ENCODE measurements at regions not wholly inside any gene's neighbourhood (a gene's known extent, or its start where the extent isn't known, plus 50 kb on each side); places are given as distances from the start of the nearest gene placed in this dataset.
A peak's percentile ranks its signal among the peaks of the same experiment; 100 is the strongest.
"Not testable (repeated sequence)": the region's sequence is repeated elsewhere in the genome, so short reads cannot be mapped to it uniquely, and the experiment has no call there.

DNA sequence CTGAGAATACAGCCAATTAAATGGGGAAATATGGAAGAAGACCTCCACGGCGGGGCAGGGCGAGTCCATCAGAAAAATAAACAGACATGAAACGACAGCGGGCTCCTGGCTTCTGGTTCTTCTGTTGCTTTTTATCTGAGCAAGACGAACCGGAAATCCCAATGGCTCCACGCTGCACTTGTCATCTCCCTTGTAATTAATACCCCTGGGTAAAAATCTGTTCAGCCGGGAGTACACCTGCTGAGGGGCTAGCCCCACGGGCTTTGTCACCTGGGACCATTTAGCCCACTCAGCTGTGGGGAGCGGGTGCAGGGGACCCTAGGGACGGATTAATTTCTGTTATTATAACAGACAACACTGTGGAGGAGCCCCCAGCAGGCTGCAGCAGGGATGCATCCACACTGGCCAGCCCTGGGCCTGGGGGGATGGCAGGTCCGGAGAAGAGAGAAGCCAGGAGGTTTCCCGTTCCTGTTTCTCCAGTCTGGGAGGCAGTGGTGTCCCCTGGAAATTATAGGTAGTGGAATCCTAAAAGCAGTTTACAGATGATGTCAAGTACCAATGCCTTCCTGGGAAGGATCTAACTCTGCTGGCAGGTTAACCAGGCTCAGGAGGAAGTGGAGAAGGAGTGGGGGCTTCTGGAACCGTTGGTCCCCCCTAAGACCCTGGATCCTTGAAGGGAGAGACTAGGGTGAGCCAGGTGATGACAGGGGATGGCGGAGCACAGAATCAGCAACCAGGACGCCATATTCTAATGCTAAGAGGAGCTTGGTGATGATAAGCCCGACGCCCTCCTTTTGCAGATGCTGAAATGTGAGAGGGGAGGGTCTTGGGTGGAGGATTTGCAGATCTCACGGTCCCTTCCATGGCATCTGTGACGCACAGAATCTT is 566.1 kb downstream of the PTPRU start:
- CTCF ChIA-PET: no interaction called here
- DNase-seq (ENCODE audit: extremely low spot score): peak; percentile 10
- TF ChIP-seq SUZ12 (IDR thresholded peaks at IDR 0.05) (no peak), NFRKB (IDR thresholded peaks at IDR 0.05) (no peak), LEF1 (IDR thresholded peaks at IDR 0.05; ENCODE audit: borderline replicate concordance) (no peak), TARDBP (IDR thresholded peaks at IDR 0.05) (no peak), ELF4 (IDR thresholded peaks at IDR 0.05) (no peak), ARNT (IDR thresholded peaks at IDR 0.05) (no peak), FOXK2 (IDR thresholded peaks at IDR 0.05) (no peak), FOXM1 (IDR thresholded peaks at IDR 0.05; ENCODE audit: borderline replicate concordance) (no peak), FOXA1 (IDR thresholded peaks at IDR 0.05) (no peak), L3MBTL2 (conservative IDR thresholded peaks at IDR 0.05) (no peak), SP1 (IDR thresholded peaks at IDR 0.05) (no peak), BHLHE40 (IDR thresholded peaks at IDR 0.05; ENCODE audit: borderline replicate concordance) (no peak), CTBP1 (IDR thresholded peaks at IDR 0.05; ENCODE audit: borderline replicate concordance) (no peak)
- TF ChIP-seq, protein P1, sequence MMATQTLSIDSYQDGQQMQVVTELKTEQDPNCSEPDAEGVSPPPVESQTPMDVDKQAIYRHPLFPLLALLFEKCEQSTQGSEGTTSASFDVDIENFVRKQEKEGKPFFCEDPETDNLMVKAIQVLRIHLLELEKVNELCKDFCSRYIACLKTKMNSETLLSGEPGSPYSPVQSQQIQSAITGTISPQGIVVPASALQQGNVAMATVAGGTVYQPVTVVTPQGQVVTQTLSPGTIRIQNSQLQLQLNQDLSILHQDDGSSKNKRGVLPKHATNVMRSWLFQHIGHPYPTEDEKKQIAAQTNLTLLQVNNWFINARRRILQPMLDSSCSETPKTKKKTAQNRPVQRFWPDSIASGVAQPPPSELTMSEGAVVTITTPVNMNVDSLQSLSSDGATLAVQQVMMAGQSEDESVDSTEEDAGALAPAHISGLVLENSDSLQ (IDR thresholded peaks at IDR 0.05): no peak
- POLR2A ChIA-PET: no interaction called here

DNA sequence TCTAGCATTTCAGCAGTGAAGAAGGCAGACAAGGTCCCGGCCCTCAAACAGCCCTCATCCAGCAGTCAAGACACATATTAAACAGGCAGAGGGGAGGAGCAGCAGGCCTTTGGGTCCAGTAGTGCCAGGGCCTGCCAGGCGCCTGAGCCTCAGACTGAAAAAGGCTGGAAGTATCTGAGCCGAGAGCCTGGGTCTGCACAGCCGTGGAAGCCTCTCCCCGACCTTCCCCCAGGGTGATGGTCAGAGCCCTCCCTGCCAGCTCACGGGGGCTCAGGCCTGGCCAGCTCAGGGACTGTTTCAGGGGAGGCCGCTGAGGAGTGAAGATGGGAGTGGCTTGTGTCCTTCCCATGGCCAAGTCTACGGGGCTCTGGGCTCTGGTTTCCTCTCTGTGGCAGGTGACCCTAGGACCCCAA is 565.2 kb downstream of the PTPRU start:
- POLR2A ChIA-PET: no interaction called here
- CTCF ChIA-PET: no interaction called here
- TF ChIP-seq L3MBTL2 (conservative IDR thresholded peaks at IDR 0.05): no peak
- no peak for TF ChIP-seq SP1 (IDR thresholded peaks at IDR 0.05)
- DNase-seq (ENCODE audit: extremely low spot score): peak; percentile 9

DNA sequence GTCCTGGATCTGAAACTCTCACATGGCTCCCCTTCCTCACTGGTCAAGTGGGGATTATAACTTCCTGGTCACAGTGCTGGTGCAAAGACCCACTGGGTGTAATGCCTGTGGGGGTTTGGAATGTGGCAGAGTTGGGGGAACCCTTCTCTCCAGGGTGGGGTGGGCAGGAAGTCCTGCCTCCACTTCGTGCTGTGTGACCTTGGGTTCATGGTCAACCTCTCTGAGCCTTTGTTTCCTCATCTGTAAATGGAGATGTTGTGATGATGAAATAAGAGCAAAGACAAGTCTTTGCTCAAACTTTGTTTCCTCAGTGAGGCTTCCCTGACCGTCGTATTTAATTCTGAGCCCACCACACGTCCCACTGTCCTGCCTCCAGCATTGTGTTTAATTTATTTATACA is 564.7 kb downstream of the PTPRU start:
- no peak for TF ChIP-seq LEF1 (IDR thresholded peaks at IDR 0.05; ENCODE audit: borderline replicate concordance)
- TF ChIP-seq SP1 (IDR thresholded peaks at IDR 0.05): no peak
- no peak for TF ChIP-seq HDGF (IDR thresholded peaks at IDR 0.05; ENCODE audit: borderline replicate concordance)
- no peak for DNase-seq (ENCODE audit: extremely low spot score)
- CTCF ChIA-PET: no interaction called here

DNA sequence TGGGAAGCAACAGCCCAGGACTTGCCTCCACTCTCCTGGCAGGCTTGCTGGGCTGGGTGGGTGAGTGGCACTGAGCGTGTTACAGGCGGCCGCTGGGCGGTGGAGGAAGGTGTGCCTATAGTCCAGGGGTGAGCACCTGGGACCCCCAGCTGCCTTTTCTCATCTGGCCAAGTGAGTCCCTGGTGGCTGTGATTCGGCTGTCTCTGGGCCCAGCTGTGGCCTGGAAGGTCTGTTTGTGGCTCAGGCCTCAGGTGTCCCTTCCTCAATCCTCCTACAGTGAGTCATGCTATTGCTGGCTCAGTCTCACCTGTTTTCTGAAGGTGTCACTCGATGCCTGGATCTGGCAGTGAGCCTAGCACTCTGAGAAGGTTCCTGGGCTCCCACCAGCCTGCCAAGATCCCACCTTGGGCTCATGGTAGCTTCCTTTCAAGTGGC is 564.2 kb downstream of the PTPRU start:
- TF ChIP-seq BHLHE40 (IDR thresholded peaks at IDR 0.05; ENCODE audit: borderline replicate concordance) (no peak), NFRKB (IDR thresholded peaks at IDR 0.05) (no peak)
- no peak for DNase-seq (ENCODE audit: extremely low spot score)
- CTCF ChIA-PET: no interaction called here
- POLR2A ChIA-PET: no interaction called here

More for the DNA sequence above, 564.7 kb downstream of the PTPRU start:
- POLR2A ChIA-PET: no interaction called here

DNA sequence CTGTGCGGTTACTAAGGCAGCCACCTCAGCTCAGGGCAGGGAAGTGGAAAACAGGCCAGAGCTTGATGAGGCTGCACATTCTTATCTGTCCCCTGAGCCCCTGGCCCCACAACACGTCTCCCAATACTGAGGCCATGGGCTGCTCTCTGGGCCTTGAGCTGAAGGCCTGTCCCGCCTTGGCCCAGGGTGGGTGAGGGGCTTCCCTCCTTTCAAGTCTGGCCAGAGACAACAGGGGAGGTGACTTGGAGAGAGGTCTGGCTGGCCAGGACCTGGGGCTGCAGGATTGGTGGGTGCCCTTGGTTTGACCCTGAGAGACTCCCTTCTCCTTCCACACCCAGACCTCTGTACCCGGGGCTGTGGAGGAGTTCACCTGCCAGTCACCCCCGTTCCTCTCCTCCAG is 563.8 kb downstream of the PTPRU start:
- no peak for DNase-seq (ENCODE audit: extremely low spot score)
- POLR2A ChIA-PET: no interaction called here
- TF ChIP-seq FOXK2 (IDR thresholded peaks at IDR 0.05) (no peak), FOXM1 (IDR thresholded peaks at IDR 0.05; ENCODE audit: borderline replicate concordance) (no peak), SUZ12 (IDR thresholded peaks at IDR 0.05) (no peak), NFRKB (IDR thresholded peaks at IDR 0.05) (no peak), ZNF384 (IDR thresholded peaks at IDR 0.05) (no peak), LEF1 (IDR thresholded peaks at IDR 0.05; ENCODE audit: borderline replicate concordance) (no peak), TARDBP (IDR thresholded peaks at IDR 0.05) (no peak), ARNT (IDR thresholded peaks at IDR 0.05) (no peak), CTBP1 (IDR thresholded peaks at IDR 0.05; ENCODE audit: borderline replicate concordance) (no peak), HDGF (IDR thresholded peaks at IDR 0.05; ENCODE audit: borderline replicate concordance) (no peak), BHLHE40 (IDR thresholded peaks at IDR 0.05; ENCODE audit: borderline replicate concordance) (no peak), SP1 (IDR thresholded peaks at IDR 0.05) (no peak), ELF4 (IDR thresholded peaks at IDR 0.05) (no peak)
- TF ChIP-seq, protein P1 (IDR thresholded peaks at IDR 0.05): no peak
- CTCF ChIA-PET: no interaction called here

DNA sequence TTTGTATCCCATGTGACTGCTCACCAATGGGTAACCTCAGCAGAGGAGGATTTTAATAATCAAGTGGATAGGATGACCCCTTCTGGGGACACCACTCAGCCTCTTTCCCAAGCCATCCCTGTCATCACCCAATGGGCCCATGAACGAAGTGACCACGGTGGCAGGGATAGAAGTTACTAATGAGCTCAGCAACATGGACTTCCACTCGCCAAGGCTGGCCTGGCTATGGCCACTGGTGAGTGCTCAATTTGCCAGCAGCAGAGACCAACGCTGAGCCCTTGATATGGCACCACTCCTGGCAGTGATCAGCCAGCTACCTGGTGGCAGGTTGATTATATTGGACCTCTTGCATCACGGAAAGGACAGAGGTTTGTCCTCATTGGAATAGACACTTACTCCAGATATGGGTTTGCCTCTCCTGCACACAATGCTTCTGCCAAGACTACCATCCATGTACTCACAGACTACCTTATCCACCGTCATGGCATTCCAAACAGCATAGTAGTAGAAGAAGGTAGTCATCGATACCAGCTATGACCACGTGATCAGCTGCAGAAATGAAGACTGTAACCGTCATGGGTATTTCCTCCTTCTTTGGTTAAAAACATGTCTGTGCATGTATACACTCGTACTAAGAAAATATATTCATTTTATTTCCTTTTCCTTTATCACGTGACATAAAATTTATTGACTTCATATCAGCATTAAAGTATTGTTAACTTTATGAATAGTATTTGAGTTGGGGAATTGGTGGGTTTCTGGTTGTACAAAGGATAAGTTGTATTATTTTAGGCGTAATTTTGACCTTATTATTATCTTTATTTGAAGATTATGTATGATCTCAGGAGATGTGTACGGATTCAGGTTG is 562.6 kb downstream of the PTPRU start:
- ChIA-PET POLR2A (no interaction called here), CTCF (no interaction called here)
- no peak for TF ChIP-seq SUZ12 (IDR thresholded peaks at IDR 0.05)
- TF ChIP-seq FOXA1 (IDR thresholded peaks at IDR 0.05): no peak
- TF ChIP-seq ARNT (IDR thresholded peaks at IDR 0.05): no peak
- no peak for TF ChIP-seq LEF1 (IDR thresholded peaks at IDR 0.05; ENCODE audit: borderline replicate concordance)
- TF ChIP-seq FOXK2 (IDR thresholded peaks at IDR 0.05): no peak
- no peak for TF ChIP-seq ZNF384 (IDR thresholded peaks at IDR 0.05)
- no peak for TF ChIP-seq BHLHE40 (IDR thresholded peaks at IDR 0.05; ENCODE audit: borderline replicate concordance)
- TF ChIP-seq HDGF (IDR thresholded peaks at IDR 0.05; ENCODE audit: borderline replicate concordance): no peak
- TF ChIP-seq L3MBTL2 (conservative IDR thresholded peaks at IDR 0.05): no peak
- no peak for TF ChIP-seq ELF4 (IDR thresholded peaks at IDR 0.05)
- TF ChIP-seq NFRKB (IDR thresholded peaks at IDR 0.05): no peak
- TF ChIP-seq, protein P1 (IDR thresholded peaks at IDR 0.05): no peak
- no peak for TF ChIP-seq FOXM1 (IDR thresholded peaks at IDR 0.05; ENCODE audit: borderline replicate concordance)
- no peak for TF ChIP-seq TARDBP (IDR thresholded peaks at IDR 0.05)
- no peak for TF ChIP-seq SP1 (IDR thresholded peaks at IDR 0.05)
- no peak for DNase-seq (ENCODE audit: extremely low spot score)

DNA sequence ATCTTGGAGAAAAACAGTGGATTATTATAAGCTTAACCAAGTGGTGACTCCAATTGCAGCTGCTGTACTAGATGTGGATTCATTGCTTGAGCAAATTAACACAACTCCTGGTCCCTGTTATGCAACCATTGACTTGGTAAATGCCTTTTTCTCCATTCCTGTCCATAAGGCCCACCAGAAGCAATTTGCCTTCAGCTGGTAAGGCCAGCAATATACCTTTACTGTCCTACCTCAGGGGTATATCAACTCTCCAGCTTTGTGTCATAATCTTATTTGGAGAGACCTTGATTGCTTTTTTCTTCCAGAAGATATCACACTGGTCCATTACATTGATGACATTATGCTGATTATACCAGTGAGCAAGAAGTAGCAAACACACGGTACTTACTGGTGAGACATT is 560.8 kb downstream of the PTPRU start:
- DNase-seq (ENCODE audit: extremely low spot score); CTCF ChIA-PET; POLR2A ChIA-PET: not testable (repeated sequence)

DNA sequence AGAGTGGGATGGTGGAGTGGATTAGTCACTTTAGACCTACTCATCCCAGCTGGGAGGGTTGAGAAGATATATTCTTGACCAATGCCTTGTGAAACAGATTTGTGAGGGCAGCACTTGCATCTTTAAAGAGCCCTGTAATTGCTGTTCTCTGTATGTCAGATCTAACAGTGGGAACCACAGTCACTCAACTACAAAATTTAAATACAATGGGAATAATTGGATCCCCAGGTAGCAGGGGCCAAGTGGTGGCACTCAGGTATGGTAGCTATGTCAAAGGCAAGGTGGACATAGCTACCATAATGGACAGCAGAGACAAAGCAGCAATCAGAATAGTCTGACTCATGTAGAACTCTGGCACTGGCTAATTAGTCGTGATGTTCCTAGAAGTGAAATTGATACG is 559.6 kb downstream of the PTPRU start:
- POLR2A ChIA-PET; CTCF ChIA-PET; DNase-seq (ENCODE audit: extremely low spot score): not testable (repeated sequence)
